NCI-H748 (cell line): ENCODE measurements at regions not wholly inside any gene's neighbourhood (a gene's known extent, or its start where the extent isn't known, plus 50 kb on each side); places are given as distances from the start of the nearest gene placed in this dataset.

ENCODE experiments used
- DNase-seq: peaks from one replicate; lab custom pipeline; 2025; ENCODE audit not compliant: unreplicated experiment; lab: John Stamatoyannopoulos, UW

- no peak for DNase-seq
Measured at GRCh38 chr11:120017582-120018150, 120.2 kb downstream of the TRIM29 start.

DNA sequence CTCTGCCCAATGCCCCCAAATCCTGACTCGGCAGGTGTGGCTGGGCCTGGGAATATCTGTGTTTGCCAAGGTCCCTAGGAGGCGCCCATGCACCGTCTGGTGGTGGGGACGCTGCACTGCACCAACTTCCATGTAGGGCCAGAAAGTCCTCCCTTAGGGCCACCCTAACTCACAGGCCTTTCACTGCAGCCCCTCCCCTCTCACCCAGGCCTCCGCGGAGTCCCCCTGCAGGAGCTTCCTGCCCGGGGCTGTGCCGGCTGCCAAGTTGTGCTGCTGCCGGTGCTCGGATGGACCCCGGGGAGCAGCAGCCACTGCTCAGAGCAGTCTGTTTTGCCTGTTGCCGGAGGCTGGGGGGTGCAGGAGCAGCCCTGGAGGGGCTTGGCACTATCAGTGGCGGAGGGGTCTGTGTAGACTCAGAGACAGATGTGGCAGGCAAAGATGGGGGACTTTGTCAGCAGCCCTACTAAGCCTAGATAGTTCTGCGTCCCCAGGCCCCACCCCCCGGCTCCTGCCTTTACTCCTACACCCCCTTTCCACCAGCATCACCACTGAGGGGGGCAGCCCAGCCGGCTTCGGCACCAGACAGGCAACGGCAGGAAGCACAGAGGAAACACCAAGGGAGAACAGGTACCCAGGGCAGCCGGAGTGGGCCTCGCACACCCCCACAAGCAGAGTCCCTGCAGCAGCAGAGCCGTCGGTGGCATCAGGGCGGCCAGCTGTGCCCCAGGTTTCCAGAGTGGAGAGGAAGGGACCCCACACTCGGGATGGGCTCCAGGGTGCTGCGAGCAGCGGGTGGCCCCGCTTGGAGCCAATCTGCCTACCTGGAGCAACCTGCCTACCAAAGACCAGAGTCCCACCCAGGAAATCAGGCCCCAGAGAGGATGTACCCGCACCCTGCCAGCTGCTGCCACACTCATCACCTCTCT lies 124.3 kb downstream of the TRIM29 start:
- DNase-seq = peak; percentile 36

DNA sequence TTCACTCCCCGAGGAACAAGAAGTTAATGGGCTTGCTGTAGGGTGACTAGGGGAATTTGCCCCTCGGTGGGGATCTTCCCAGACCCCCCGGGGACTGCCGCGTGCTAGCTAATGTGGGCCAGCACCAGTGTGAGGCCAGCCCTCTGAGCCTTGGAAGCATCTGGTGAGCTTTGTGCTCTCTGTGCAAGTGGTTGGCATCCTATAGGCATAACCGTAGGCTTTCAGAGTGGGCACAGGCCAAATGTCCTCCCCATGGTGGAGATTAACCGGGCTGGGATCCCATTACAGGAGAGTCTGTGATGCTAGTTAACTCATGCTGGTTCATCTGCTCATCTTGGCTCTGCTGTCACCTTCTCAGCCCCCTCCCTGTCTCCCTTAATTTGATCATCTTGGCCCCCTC lies 125.7 kb downstream of the TRIM29 start:
- DNase-seq = no peak

GRCh38 chr11:120011836-120012235 lies 126.1 kb downstream of the TRIM29 start:
- DNase-seq = no peak

GRCh38 chr11:120010775-120011174 lies 127.1 kb downstream of the TRIM29 start:
- no peak for DNase-seq

- no peak for DNase-seq
Measured at GRCh38 chr11:120009938-120010337, 128.0 kb downstream of the TRIM29 start.

DNA sequence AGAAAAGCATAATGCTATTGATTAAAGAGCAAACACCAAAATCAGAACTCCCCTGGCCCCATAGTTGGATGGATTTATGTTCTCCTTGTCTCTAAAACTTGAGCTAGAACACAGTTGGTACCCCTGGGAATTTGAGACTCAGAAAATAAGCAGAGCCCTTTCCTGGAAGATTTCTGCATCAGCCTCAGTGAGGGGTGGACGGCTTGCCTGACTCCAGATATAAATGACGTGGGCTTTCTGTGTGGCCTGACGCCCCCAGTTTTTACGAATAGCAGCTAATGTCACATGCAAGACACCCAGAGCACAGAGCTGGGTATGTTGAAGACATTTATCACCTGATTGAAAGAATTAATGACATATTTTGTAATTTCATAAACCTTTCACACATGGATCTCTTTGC lies 130.8 kb downstream of the TRIM29 start:
- DNase-seq = no peak

GRCh38 chr11:120004723-120005122 lies 133.2 kb downstream of the TRIM29 start:
- no peak for DNase-seq

GRCh38 chr11:120001178-120002090 lies 136.5 kb downstream of the TRIM29 start:
- DNase-seq = peak; percentile 78

GRCh38 chr11:119999220-119999619 lies 138.7 kb downstream of the TRIM29 start:
- no peak for DNase-seq

DNA sequence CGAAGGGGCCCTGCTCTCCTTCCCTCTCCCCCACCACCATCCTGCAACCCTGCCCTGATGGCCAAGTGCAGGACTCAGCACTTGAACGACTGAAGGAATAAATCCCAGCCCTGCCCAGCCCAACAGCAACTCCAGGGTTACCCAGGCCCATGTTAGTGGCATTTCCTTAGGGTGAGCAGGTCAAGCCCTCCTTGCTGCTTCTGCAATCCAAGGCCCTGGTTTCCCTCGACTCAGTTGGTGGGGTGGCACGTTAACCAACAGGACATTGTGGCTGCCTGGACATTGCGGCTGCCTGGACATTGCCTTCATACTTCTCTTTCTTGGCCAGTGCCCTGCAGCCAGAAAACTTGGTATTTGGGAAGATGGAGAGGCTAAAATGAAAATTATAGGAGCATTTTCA lies 141.4 kb downstream of the TRIM29 start:
- no peak for DNase-seq

DNA sequence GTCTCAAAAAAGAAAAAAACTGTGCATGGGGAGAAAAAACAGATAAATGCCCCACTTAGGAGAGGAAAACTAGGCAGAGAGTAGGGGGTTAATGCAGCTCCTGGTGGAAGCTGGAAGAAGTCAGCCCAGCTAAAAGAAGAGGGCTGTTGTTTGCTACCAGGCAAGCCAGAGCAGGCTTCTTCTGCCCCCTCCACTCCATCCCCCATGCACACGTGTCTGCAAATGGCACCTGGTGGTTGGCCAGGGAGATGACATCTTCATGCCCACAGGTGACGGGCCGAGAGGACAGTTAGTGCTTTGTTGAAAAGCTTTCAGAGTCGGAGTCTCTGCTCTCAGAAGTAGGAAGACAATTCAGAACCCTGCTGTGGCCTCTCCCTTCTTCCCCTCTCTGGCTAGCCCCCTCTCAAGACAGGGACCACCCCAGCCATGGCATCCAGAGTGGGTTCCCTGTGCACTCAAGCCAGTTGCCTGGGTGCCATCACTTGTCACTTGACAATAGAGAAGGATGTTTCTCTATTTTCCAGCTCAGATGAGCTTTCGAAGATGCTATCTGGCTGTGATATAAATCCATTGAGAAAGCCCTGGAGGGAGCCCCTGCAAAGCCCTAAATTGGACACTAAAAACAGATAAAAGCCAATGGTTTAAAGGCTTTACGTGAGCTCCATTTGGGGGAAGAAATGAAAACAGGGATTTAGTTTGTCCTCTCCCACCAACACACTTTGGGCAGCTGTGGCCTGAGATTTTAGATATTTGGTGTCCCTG lies 142.0 kb downstream of the TRIM29 start:
- no peak for DNase-seq

GRCh38 chr11:119993722-119994121 lies 144.2 kb downstream of the TRIM29 start:
- peak; percentile 19 for DNase-seq

GRCh38 chr11:119992171-119993051 lies 145.5 kb downstream of the TRIM29 start:
- no peak for DNase-seq

- peak; percentile 17 for DNase-seq
Measured at GRCh38 chr11:119991669-119992068, 146.2 kb downstream of the TRIM29 start.

- no peak for DNase-seq
Measured at GRCh38 chr11:119991022-119991404, 146.9 kb downstream of the TRIM29 start.

- no peak for DNase-seq
Measured at GRCh38 chr11:119990309-119991021, 147.4 kb downstream of the TRIM29 start.

GRCh38 chr11:119989159-119989821 lies 148.6 kb downstream of the TRIM29 start:
- no peak for DNase-seq

DNA sequence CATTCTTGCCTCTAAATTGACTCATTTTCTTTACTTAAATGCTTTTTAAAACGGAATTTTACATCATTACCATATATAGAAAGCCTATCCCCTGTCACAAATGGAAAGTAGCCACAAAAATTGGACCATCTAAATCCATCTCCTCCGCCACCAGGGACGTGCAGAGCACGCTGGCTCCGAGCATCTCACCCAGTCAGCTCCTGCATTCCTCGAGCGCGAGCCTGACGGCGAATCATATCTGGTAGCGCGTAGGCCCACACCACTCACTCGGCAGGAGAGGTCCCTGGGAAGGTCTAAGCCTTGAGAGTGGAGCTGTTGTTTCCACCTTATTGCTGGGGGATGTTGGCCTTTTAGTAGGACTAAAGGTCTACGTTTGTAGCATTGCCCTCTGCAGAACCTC lies 152.4 kb downstream of the TRIM29 start:
- DNase-seq = no peak
